NCI-H226 (cell line): ENCODE measurements at regions not wholly inside any gene's neighbourhood (a gene's known extent, or its start where the extent isn't known, plus 50 kb on each side); places are given as distances from the start of the nearest gene placed in this dataset.
A peak's percentile ranks its signal among the peaks of the same experiment; 100 is the strongest.
"Not testable (repeated sequence)": the region's sequence is repeated elsewhere in the genome, so short reads cannot be mapped to it uniquely, and the experiment has no call there.

Experiments used
- DNase-seq: peaks from one replicate; pipeline ENCODE4 v3.0.0-alpha.2; 2015

DNA sequence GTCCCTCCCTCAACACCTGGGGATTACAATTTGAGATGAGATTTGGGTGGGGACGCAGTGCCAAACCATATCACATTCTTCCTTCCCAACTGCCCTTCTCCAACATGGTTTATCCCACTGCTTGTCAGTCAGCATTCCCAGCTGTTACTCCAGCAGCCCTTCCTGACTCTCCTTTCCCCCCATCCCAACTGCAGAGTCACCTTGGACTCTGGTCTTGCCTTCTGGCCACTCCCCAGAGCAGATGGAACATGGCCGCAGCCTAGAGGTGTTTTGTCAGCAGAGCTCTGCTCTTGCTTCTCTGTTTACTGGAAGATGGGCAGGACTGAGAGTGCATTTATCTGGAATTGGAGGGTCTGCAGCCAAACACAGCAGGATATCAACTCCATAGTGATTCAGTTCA is 51.2 kb upstream of the MEX3C start:
- DNase-seq = no peak

DNA sequence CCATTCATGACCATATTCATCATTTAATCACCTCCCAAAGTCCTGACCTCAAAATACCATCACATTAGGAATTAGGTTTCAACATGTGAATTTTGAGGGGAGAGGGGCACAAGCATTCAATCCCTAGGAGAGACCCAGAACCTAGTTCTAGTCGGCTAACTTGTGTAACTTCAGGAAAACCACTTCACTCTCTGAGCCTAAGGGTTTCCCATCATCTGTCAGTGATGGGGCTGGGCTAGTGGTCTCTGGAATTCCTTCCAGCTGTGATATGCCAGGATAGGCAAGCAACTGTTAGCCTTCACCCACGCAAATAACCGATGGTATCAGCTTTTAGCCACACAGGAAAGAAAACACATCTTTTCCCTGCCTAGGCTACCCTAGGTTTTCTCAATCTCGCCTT is 52.5 kb upstream of the MEX3C start:
- DNase-seq = no peak

DNA sequence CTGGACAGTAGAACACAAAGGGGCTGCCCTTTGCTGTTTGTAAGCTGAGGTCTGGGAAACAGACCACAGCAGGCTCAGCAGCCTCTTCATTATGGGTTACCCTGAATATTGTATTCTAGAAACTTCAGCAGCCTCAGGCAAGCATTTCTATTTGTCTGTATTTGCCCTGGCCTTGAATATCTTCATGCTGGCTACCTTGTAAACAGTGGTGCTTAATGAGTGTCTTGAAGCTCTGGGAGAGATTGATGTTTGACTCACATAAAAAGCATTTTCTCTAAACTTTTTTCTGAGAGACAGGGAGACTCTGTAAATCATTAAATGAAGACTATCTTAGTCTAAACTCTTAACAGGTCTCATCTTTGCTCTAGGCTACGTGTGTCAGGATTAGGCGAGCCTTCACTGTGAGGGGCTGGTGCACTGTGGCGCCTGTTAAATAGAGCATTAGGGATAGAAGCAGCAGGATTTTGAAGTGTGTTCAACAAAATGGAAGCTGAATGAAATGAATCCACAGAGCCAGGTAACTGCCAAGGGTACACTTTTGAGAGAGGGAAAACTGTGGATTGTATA is 53.1 kb upstream of the MEX3C start:
- DNase-seq = no peak

DNA sequence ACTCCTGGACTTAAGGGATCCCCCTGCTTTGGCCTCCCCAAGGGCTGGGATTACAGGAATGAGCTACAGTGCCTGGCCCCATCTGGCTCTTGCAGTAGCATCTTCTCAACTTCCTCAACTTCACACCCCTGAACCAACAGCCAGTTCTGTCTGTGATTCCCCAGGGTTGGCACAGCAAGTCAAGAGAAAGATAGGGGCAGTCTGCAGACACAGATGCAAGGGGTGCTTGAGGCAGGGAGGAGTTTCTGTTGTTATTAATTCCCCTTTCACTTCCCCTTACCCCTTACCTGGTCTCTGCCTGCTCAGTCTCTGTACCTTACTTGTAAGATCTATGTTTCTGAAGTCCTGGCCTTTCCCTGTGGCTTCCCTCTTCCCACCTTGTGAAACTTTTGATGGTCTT is 54.1 kb upstream of the MEX3C start:
- no peak for DNase-seq

DNA sequence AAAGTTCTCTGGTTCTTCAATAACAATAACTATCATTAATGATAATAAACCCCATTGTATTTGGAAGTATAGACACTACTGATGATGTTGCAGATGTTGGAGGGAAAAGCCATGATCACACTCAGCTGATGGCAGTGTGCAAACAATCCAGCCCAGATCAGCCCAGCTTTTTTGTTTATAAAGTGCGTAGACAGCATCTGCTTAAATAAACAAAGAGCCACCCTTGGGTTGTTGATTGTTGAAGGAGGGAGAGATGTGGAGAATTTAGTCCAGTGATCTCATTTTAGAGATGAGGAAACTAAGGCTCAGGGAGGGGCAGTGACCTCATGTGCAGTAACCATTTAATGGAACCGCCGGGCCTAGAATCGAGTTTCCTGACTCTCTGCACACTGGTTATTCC is 56.0 kb upstream of the MEX3C start:
- no peak for DNase-seq

GRCh38 chr18:51255693-51256092 is 58.2 kb upstream of the MEX3C start:
- no peak for DNase-seq

GRCh38 chr18:51257150-51257549 is 59.7 kb upstream of the MEX3C start:
- DNase-seq = no peak

- no peak for DNase-seq
These were observed 62.6 kb upstream of the MEX3C start for GRCh38 chr18:51260118-51260517.

- not testable (repeated sequence) for DNase-seq
These were observed 68.6 kb upstream of the MEX3C start for GRCh38 chr18:51266077-51266476.

- DNase-seq = no peak
These were observed 69.3 kb upstream of the MEX3C start for GRCh38 chr18:51266773-51267172.

GRCh38 chr18:51273437-51273836 is 76.0 kb upstream of the MEX3C start:
- no peak for DNase-seq

DNA sequence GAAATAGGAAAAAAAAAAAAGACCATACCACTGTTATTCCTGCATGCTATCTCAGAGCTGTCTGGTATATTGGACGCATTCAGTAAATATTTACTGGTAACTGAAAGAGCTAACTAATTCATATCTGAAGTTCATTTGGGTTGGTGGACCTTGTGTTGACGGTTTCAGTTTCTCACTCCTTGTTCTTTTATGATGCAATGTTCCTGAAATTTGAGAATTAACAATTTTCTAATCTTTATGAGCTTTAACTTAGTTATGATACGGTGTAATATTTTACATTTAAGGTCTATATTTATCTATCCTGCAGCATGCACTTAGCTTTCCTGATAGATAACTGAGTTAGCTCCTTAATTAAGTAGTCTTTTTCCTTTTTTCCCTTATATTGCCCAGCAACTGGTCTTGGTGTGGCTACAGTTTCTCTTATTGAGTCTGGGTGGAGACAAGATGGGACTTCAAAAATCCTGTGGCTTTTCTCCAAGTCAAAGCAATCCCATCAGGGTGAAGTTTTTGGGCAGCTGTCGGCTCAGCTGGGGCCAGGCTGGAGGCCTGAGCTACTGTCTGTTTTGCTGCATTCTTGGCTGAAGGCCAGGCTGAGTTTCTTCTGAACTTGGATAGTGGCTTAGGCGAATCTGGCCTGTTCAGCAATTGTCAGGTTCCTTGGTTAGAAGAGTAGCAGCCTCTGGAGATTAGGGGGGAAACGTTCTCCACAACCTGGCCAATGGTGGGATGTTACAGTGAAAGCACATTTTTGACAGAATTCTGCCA is 78.4 kb upstream of the MEX3C start:
- no peak for DNase-seq

- peak; percentile 38 for DNase-seq
These were observed 80.7 kb upstream of the MEX3C start for GRCh38 chr18:51278045-51278649.

DNA sequence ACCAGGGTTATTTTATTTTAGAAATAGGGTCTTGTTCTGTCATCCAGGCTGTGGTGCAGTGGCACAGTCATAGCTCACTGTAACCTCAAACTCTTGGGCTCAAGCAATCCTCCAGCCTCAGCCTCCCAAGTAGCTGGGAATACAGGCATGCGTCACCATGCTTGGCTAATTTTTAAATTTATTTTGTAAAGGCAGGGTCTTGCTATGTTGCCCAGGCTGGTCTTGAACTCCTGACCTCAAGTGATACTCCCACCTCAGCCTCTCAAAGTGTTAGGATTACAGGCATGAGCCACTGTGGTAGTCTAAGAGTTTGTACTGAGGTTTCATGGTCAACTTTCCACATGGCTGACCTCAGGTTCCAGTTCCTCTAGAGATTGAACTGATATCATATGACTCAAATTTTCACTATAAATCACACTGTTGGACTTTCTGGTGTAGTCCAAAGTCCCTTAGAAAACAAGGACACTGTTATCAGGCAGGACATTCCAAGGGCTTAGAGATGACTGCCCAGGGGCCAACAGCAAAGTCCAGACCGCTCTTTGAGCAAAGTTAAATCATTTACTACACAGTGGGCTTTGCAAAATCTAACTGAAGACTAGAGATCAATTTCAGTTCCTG is 82.0 kb upstream of the MEX3C start:
- no peak for DNase-seq

GRCh38 chr18:51287818-51288508 is 90.5 kb upstream of the MEX3C start:
- no peak for DNase-seq

- DNase-seq = no peak
These were observed 91.1 kb upstream of the MEX3C start for GRCh38 chr18:51288582-51288981.

DNA sequence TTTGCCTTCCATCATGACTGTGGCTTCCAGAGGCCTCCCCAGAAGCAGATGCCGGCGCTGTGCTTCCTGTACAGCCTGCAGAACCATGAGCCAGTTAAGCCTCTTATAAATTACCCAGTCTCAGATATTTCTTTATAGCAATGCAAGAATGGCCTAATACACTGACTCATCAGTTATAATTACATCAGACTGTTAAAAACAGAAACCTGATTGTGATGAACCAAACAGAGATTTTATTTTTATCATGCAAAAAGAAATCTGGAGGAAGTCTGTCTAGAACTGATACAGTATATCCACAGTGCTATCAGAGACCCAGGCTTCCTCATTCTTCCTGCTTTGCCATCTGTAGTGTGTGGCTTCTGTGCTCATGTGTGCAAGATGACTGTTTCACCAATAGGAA is 93.4 kb upstream of the MEX3C start:
- DNase-seq = no peak

- DNase-seq = no peak
These were observed 103.4 kb upstream of the MEX3C start for GRCh38 chr18:51300912-51301311.

GRCh38 chr18:51301376-51301775 is 103.9 kb upstream of the MEX3C start:
- no peak for DNase-seq

DNA sequence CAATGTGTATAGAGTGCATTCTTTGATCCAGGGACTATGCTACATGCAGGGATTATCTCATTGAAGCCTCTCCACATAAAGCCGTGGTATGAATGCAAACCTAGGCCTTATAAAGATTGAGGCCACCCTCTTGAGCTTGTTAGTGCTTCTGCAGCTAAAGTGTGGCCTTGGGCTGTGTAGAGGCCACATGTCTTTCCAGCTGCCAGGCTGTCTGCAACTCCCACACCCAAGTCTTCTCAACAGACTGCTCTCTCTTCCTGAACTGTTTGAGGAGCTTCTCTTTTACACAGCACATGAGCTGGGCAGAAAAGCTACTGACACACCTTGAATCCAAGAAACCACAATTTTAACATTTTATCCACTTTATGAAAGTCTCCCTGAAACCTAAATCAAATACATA is 119.2 kb upstream of the MEX3C start:
- DNase-seq = no peak

DNA sequence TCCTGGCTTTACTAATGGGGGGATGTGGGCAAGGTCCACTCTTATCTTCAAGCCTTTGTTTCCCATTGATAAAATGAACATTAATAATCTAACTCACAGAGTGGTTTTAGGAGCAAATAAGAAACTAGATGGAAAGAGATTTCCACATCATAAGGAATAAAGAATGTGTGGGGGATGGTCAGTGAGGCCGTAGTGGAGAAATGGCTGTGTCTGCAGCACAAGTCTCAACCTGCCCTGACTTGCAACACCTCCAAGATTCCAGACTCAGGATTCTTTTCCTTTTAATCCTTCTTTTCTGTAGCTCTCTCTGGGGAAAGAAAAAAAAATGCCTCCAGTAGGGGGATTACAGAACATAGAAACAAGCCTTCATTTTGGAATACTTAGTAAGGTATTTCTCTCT is 124.2 kb upstream of the MEX3C start:
- DNase-seq = peak; percentile 25

DNA sequence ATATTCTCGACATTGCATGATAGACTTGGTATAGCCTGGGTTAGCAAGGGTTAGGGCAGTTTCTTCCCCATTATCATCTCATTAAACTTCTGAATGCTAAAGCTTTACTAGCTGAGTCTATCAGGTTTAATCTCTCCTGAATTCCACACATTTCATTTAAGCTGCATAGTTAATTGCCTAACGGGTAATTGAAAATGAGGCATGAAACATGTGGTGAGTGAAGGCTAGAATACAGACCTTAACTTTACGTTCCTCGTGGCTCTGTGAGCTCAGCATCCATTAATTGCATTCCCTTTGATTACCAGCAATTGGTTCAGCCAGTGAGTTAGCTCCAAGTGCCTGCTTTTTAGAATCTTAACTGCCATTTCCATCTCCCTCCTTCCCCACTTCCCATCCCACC is 126.5 kb upstream of the MEX3C start:
- DNase-seq = no peak

DNA sequence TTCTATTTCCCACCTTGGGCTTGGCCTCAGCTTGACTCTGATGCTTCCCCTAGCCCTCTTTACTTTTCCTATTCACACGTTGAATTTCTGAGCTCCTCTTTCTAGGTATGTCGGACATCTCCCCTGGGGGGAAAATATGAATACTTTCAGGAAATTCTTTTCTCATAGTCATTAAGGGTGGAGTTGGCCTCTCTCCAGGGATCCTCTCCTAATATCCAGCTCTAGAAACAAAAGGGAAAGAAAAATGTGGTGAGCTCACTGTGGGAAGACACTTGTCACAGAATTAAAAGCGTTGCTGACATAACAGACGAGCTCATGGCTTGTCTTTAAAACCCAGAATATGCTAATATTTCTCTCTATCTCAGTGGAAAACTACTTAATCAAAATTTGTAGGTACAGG is 132.7 kb upstream of the MEX3C start:
- peak; percentile 62 for DNase-seq

GRCh38 chr18:51330739-51331138 is 133.3 kb upstream of the MEX3C start:
- DNase-seq = no peak
